NCI-H226 (cell line): ENCODE measurements at regions not wholly inside any gene's neighbourhood (a gene's known extent, or its start where the extent isn't known, plus 50 kb on each side); places are given as distances from the start of the nearest gene placed in this dataset.
"Not testable (repeated sequence)": the region's sequence is repeated elsewhere in the genome, so short reads cannot be mapped to it uniquely, and the experiment has no call there.

Experiments
- DNase-seq: peaks from one replicate; pipeline ENCODE4 v3.0.0-alpha.2; 2015

- DNase-seq, result peak; percentile 15
Observed at GRCh38 chr2:122244598-122245229, 489.3 kb downstream of the TSN start.

GRCh38 chr2:122249673-122250072, 494.2 kb downstream of the TSN start:
- no peak for DNase-seq

DNA sequence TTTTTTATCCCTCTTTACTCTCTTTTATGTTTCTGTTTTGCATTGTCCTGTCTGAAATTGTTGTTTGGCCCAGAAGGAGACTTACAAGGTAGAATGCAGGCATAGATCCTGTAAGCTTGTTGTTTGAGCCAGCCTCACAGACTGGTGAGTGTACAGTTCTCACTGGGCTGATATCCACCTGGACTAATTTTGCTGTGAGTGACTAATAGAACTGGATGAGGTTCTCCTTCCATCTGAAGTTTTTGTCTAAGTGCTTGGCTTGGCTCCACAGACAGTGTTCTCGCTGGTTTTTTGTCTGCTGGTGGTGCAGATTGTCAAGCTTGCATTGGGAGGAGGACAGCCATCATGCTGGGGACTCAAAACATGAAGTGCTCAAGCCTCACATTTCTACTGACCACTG, 495.7 kb downstream of the TSN start:
- DNase-seq, result no peak

DNA sequence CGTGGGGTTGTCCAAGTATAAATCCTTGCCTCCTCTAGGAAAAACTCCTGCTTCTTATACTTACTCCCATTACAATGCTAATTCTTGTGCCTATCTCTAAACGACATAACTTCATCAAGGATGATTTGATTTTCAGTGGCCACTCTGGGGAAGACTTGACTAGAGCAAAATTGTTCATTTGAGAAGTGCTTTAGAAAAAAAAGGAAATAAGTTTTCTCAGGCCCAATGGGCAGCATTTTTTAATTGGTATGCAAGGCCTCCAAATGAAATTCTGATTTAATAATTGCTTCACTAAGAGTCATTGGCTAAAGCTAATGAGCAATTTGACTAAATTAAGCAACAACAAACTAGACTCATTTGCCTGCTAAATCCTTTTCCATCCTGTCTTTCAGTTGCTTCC, 496.1 kb downstream of the TSN start:
- DNase-seq, result no peak

GRCh38 chr2:122255924-122256323, 500.5 kb downstream of the TSN start:
- peak; percentile 85 for DNase-seq

GRCh38 chr2:122261911-122262310, 506.5 kb downstream of the TSN start:
- no peak for DNase-seq

- peak; percentile 22 for DNase-seq
Observed at GRCh38 chr2:122263746-122264145, 508.3 kb downstream of the TSN start.

GRCh38 chr2:122266636-122267035, 511.2 kb downstream of the TSN start:
- no peak for DNase-seq

DNA sequence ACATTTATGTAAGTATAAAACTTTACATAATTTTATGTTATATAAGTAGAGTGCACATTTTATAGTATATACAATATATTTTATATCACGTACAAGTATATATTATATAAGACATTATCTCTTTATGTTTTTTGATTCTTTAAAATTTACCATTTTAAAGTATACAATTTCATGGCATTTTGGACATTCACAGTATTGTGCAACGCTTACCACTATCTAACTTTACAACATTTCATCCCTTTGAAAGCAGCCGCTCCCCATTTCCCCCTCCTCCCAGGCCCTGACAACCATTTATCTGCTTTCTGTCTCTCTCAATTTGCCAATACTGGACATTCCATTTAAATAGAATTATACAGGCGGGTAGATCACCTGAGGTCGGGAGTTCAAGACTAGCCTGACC, 512.5 kb downstream of the TSN start:
- no peak for DNase-seq

DNA sequence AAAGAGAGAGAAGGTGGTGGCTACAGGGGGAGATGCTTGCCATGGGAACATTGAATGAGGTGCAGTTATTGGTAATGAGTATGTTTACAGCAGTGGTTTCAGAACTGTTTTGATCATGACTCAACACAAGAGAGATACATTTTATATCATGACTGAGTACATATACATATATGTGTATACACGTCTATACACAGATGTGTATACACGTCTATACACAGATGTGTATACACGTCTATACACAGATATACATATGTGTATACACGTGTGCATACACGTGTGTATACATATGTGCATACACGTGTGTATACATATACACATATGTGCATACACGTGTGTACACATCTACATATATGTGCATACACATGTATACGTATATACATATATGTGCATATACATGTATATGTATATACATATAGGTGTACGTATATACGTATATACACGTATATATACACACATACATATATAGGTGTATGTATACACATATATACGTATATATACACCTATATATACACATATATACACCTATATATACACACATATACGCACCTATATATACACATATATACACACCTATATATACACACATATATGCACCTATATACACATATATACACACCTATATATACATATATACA, 518.5 kb downstream of the TSN start:
- no peak for DNase-seq

DNA sequence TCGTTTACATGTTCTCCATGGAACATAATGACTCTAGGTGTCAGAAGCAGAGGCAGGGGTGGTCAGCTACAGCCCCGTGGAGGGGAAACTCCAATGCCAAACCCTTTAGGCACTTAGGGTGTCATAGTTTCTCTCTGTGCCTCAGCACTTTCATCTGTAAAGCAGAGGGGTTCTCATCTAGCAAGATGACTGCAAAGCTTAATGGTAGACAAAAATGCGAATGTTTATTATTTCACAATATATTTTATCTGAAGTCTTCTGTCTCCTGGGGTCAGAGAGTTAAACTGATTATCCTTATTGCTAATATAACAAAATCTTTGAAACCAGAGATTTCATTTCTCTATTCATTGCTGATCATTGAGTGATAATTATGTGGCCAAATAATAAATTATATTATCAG, 522.5 kb downstream of the TSN start:
- DNase-seq, result no peak

DNA sequence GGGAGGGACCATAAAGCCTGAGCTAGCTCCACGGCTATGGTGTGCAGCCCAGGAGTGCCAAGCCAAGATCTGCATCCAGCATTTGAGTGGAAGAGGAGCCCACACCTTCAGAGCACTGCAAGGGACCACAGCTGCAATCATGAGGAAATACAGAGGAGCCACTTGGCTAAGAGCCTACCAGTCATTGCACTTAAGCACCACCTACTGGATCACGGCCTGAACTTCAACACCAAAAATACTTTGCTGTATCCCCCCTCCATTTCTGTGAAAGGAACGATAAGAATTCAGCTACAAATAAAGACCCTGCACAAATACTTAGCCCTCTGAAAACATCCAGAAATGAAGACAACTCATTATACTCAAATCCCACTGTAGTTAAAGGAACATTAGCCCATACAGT, 545.3 kb downstream of the TSN start:
- no peak for DNase-seq

- DNase-seq, result peak; percentile 2
Observed at GRCh38 chr2:122307763-122308162, 552.3 kb downstream of the TSN start.

- no peak for DNase-seq
Observed at GRCh38 chr2:122315306-122315705, 559.9 kb downstream of the TSN start.

DNA sequence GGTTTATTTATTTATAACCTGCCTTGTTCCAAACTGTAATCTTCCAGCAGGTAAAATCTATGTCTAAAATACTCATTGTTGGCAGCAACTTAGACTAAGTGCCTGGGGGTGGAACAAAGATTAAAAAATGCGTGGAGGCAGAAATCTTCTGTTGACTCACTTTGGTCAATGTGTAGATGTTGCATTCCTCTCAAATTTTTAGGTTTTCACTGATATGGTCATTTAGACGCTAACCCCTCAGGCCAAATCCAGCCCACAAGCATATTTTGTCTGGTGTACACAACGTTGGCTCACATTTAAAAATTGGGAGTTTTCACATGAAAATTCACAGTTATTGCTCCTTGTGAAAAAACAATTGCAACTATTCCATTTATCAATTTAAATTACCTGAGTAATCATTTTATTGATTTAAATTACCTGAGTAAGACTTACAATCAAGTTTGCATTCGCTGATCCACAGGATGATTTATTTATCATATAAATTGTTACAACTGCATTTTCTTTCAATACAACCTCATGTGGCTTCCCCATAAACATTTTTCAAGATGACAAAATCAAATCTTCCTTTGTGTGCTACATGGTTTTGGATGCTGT, 564.2 kb downstream of the TSN start:
- peak; percentile 68 for DNase-seq

- no peak for DNase-seq
Observed at GRCh38 chr2:122322815-122323214, 567.4 kb downstream of the TSN start.

GRCh38 chr2:122323927-122324326, 568.5 kb downstream of the TSN start:
- DNase-seq, result no peak

GRCh38 chr2:122326471-122326870, 571.0 kb downstream of the TSN start:
- DNase-seq, result no peak

- DNase-seq, result peak; percentile 53
Observed at GRCh38 chr2:122328816-122329215, 573.4 kb downstream of the TSN start.

DNA sequence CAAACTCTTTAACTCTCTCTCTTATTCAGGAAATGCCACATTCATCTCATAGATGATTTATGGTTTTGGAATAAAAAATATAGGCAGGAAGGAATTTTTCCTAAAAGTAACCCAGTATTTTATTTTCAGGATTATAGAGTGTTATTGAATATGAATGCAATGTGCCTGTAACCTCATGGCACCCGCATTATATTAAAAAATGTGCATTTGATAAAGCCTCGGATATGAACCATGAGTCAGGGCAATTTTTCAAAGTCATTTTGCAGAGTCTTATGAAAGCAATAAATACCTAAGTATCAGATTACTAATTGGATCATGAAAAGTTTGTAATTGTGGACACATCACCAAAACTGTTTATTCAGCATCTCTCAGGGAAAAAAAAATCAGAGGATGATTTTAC, 573.8 kb downstream of the TSN start:
- DNase-seq, result peak; percentile 32

DNA sequence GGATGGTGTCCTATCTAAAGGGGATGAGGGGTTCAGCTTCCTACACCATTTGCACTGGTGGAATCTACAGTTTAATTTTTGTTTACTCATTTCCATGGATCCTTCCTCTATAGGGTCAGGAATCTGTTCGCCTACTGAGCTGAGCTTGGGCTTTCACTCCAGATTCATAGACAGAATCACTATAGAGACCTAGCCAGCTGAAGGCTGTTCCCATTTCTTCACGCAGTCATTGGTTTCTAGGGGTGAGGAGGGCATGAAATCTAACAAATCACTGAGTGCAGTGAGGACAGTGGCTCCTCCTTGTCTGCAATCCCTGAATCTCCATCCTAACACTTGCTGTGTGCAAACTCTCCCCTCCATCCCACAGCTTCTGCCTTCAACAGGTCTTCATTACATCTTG, 578.5 kb downstream of the TSN start:
- no peak for DNase-seq

- DNase-seq, result no peak
Observed at GRCh38 chr2:122338000-122338399, 582.5 kb downstream of the TSN start.

DNA sequence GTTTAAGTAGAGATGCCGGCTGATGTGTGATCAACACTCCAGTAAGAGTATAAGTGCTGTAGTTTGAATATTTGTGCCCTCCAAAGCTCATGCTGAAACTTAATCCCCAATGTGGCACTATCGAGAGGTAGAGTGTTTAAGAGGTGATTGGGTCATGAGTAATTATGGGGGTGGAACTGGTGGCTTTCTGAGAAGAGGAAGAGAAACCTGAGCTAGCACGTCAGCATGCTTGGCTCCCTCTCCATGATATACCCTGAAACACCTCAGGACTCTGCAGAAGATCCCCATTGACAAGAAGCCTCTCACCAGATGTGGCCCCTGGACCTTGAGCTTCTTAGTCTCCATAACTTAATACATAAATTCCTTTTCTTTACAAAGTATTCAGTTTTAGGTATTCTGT, 584.8 kb downstream of the TSN start:
- DNase-seq, result no peak

DNA sequence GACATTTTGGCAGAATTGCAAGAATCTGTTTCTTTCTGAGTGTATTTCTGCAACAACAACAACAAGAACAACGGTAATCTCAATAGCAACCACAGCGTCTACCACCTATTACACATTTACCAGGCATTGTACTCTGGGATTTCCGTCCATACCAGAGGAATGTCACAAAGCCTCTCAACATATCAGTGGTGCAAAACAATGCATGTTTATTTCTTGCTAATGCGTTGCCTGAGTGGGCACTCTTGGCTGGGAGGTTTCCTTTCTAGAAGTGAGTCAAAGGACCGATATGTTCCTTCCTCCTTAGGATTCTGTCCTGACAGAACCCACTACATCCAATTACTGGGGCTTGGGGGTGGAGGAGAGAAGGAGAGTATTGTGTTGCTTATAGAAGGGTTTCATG, 585.6 kb downstream of the TSN start:
- DNase-seq, result no peak

GRCh38 chr2:122352151-122352550, 596.7 kb downstream of the TSN start:
- not testable (repeated sequence) for DNase-seq
